H1 (cell line): ENCODE measurements at regions not wholly inside any gene's neighbourhood (a gene's known extent, or its start where the extent isn't known, plus 50 kb on each side); places are given as distances from the start of the nearest gene placed in this dataset.

Experiments used
- CTCF ChIA-PET: fragments of 300-600 bp; sonication (Branson Sonifier 250); formaldehyde crosslinking; loops from one replicate; lab custom pipeline; 2021; ENCODE audit not compliant: partially characterized antibody; lab: Charles Lee
- POLR2A ChIA-PET: fragments of 300-600 bp; sonication (Branson Sonifier 250); formaldehyde crosslinking; loops from one replicate; lab custom pipeline; 2021; ENCODE audit warnings: inconsistent platforms; ENCODE audit not compliant: partially characterized antibody; lab: Charles Lee
- DNase-seq, 2 experiments: peaks; one replicate each; pipeline versions ENCODE4 v3.0.0 to v3.0.0-alpha.2; 2010 to 2022; ENCODE audit warnings: low spot score in 2 of 2, low read depth in 1 of 2, mixed read lengths in 1 of 2
- FAIRE-seq: peaks from 2 replicates; lab custom pipeline; 2011; peaks lifted over from hg19 to GRCh38; lab: Jason Lieb, UNC
- H2AFZ ChIP-seq: 2 replicates; pipeline ENCODE4 v1.8.1; 2012; ENCODE audit warnings: low read length, inconsistent platforms
- H2AK5ac ChIP-seq: 2 replicates; pipeline ENCODE4 v1.6.1; 2013; ENCODE audit warnings: low read depth, low read length
- H2BK120ac ChIP-seq: replicated peaks from 2 replicates; pipeline ENCODE3; 2013; ENCODE audit warnings: low read depth, low read length, inconsistent platforms
- H2BK12ac ChIP-seq: 2 replicates; pipeline ENCODE4 v1.6.1; 2013; ENCODE audit warnings: low read depth, low read length
- H2BK15ac ChIP-seq: 2 replicates; pipeline ENCODE4 v1.6.1; 2013; ENCODE audit warnings: low read length
- H2BK20ac ChIP-seq: 2 replicates; pipeline ENCODE4 v1.6.1; 2013; ENCODE audit warnings: low read length
- H2BK5ac ChIP-seq: 2 replicates; pipeline ENCODE4 v1.6.1; 2013; ENCODE audit warnings: low read depth, low read length
- H3K14ac ChIP-seq: 2 replicates; pipeline ENCODE4 v1.6.1; 2013; ENCODE audit warnings: inconsistent platforms; ENCODE audit not compliant: insufficient read length
- H3K18ac ChIP-seq: 2 replicates; pipeline ENCODE4 v1.6.1; 2013; ENCODE audit warnings: low read length; ENCODE audit errors: extremely low read depth
- H3K23ac ChIP-seq: 2 replicates; pipeline ENCODE4 v1.6.1; 2013; ENCODE audit warnings: inconsistent platforms; ENCODE audit not compliant: insufficient read length
- H3K23me2 ChIP-seq: 2 replicates; pipeline ENCODE4 v1.6.1; 2013; ENCODE audit warnings: low read depth, low read length
- H3K27ac ChIP-seq: 2 replicates; pipeline ENCODE4 v1.6.1; 2011; ENCODE audit warnings: low read depth, low read length, inconsistent platforms
- H3K27me3 ChIP-seq, 4 experiments: replicated peaks in 1 of 4; 1 replicate in 1 of 4; 2 replicates in 3 of 4; pipeline versions ENCODE4 v1.6.1 to v1.8.1; 2011 to 2013; ENCODE audit warnings: low read length in 3 of 4, mild to moderate bottlenecking in 3 of 4, inconsistent platforms in 2 of 4, mixed read lengths in 2 of 4, moderate library complexity in 1 of 4; ENCODE audit not compliant: control insufficient read depth in 3 of 4, insufficient read depth in 3 of 4; ENCODE audit errors: extremely low read depth in 1 of 4
- H3K36me3 ChIP-seq, 4 experiments: 2 replicates each; pipeline versions ENCODE4 v1.6.1 to v1.8.1; 2011 to 2013; ENCODE audit warnings: mild to moderate bottlenecking in 4 of 4, low read length in 3 of 4, moderate library complexity in 2 of 4, control low read depth in 1 of 4, inconsistent platforms in 1 of 4; ENCODE audit not compliant: insufficient read depth in 4 of 4, control insufficient read depth in 2 of 4
- H3K4ac ChIP-seq: replicated peaks from 2 replicates; pipeline ENCODE3; 2013; ENCODE audit warnings: low read length, low read depth, mixed read lengths, inconsistent platforms; ENCODE audit not compliant: insufficient read length
- H3K4me1 ChIP-seq, 4 experiments: replicated peaks in 1 of 4; 1 replicate in 1 of 4; 2 replicates in 3 of 4; pipeline versions ENCODE4 v1.6.1 to v1.8.1; 2011 to 2013; ENCODE audit warnings: low read length in 3 of 4, inconsistent platforms in 2 of 4, mixed read lengths in 1 of 4; ENCODE audit not compliant: insufficient read depth in 4 of 4, control insufficient read depth in 3 of 4
- H3K4me2 ChIP-seq, 2 experiments: 2 replicates each; pipeline versions ENCODE4 v1.6.1 to v1.8.1; 2011 to 2013; ENCODE audit warnings: low read depth in 2 of 2, low read length in 2 of 2, control low read depth in 1 of 2, inconsistent platforms in 1 of 2, mild to moderate bottlenecking in 1 of 2; ENCODE audit not compliant: insufficient read depth in 1 of 2
- H3K4me3 ChIP-seq, 4 experiments: fragments of 200-600, 300-600 bp in 1 of 4; sonication (generic), shearing (Covaris generic), sonication (Bioruptor Twin) in 1 of 4; 2 replicates each; pipeline versions ENCODE4 v1.5.1 to v1.8.1; 2011 to 2016; ENCODE audit warnings: low read length in 4 of 4, low read depth in 3 of 4, control low read depth in 2 of 4, inconsistent platforms in 2 of 4, mild to moderate bottlenecking in 2 of 4, mixed read lengths in 1 of 4, moderate library complexity in 1 of 4; ENCODE audit not compliant: insufficient read depth in 2 of 4; ENCODE audit errors: extremely low read depth in 1 of 4
- H3K56ac ChIP-seq: replicated peaks from 2 replicates; pipeline ENCODE3; 2013; ENCODE audit warnings: low read depth, mild to moderate bottlenecking, mixed read lengths, low read length, inconsistent platforms; ENCODE audit not compliant: insufficient read length
- H3K79me1 ChIP-seq: 2 replicates; pipeline ENCODE4 v1.6.1; 2013; ENCODE audit warnings: low read depth, low read length, control low read depth
- H3K79me2 ChIP-seq, 2 experiments: 2 replicates each; pipeline versions ENCODE4 v1.6.1 to v1.8.1; 2012 to 2013; ENCODE audit warnings: low read length in 2 of 2, mild to moderate bottlenecking in 2 of 2, inconsistent platforms in 1 of 2; ENCODE audit not compliant: insufficient read depth in 2 of 2, control insufficient read depth in 1 of 2
- H3K9ac ChIP-seq, 4 experiments: replicated peaks in 1 of 4; 1 replicate in 1 of 4; 2 replicates in 3 of 4; pipeline versions ENCODE4 v1.6.1 to v1.8.1; 2011 to 2013; ENCODE audit warnings: low read depth in 3 of 4, low read length in 3 of 4, control low read depth in 2 of 4, mild to moderate bottlenecking in 2 of 4, moderate library complexity in 2 of 4, inconsistent platforms in 1 of 4; ENCODE audit errors: extremely low read depth in 1 of 4
- H3K9me3 ChIP-seq, 2 experiments: 2 replicates each; pipeline versions ENCODE4 v1.6.1 to v1.8.1; 2012 to 2013; ENCODE audit warnings: mild to moderate bottlenecking in 2 of 2, moderate library complexity in 2 of 2, control low read depth in 1 of 2, inconsistent platforms in 1 of 2, low read depth in 1 of 2, low read length in 1 of 2, mixed read lengths in 1 of 2; ENCODE audit not compliant: insufficient read depth in 2 of 2
- H4K20me1 ChIP-seq, 2 experiments: replicated peaks in 1 of 2; 2 replicates each; pipeline versions ENCODE3 to v1.8.1; 2011 to 2013; ENCODE audit warnings: inconsistent platforms in 2 of 2, low read length in 2 of 2, mild to moderate bottlenecking in 1 of 2; ENCODE audit not compliant: insufficient read depth in 2 of 2, control insufficient read depth in 1 of 2
- H4K5ac ChIP-seq: 2 replicates; pipeline ENCODE4 v1.6.1; 2013; ENCODE audit warnings: low read length, low read depth, mixed read lengths, inconsistent platforms; ENCODE audit not compliant: insufficient read length
- H4K8ac ChIP-seq: 2 replicates; pipeline ENCODE4 v1.8.0; 2013; ENCODE audit warnings: mild to moderate bottlenecking, moderate library complexity, low read length, inconsistent platforms; ENCODE audit not compliant: insufficient read depth; ENCODE audit errors: extremely low read depth
- H4K91ac ChIP-seq: replicated peaks from 2 replicates; pipeline ENCODE3; 2013; ENCODE audit warnings: low read length, mixed read lengths, inconsistent platforms; ENCODE audit not compliant: insufficient read length
- ATF2 ChIP-seq: IDR thresholded peaks from 2 replicates; pipeline ENCODE4 v1.6.1; 2012; ENCODE audit warnings: low read length, inconsistent platforms
- ATF3 ChIP-seq: IDR thresholded peaks from 2 replicates; pipeline ENCODE4 v1.6.1; 2011; ENCODE audit warnings: low read depth, mild to moderate bottlenecking, low read length; ENCODE audit not compliant: insufficient read depth
- BCL11A ChIP-seq, 2 experiments: IDR thresholded peaks; one replicate each; pipeline ENCODE4 v1.6.1; 2011; ENCODE audit warnings: low read depth in 2 of 2, low read length in 2 of 2, mild to moderate bottlenecking in 2 of 2
- CBX8 ChIP-seq: fragments of 300-800, 300-1000 bp; sonication (generic); IDR thresholded peaks from 2 replicates; pipeline ENCODE4 v1.7.1; 2016; ENCODE audit warnings: low read depth, low read length, borderline replicate concordance
- FOSL1 ChIP-seq: IDR thresholded peaks from 2 replicates; pipeline ENCODE4 v1.6.1; 2011; ENCODE audit warnings: mild to moderate bottlenecking, low read depth, low read length, moderate library complexity; ENCODE audit not compliant: insufficient read depth
- GTF2F1 ChIP-seq: IDR thresholded peaks from 2 replicates; pipeline ENCODE4 v1.6.1; 2012; ENCODE audit warnings: low read depth, low read length, improper control_type of control experiment, borderline replicate concordance
- KDM5A ChIP-seq: fragments of 200-600 bp; IDR thresholded peaks from 2 replicates; pipeline ENCODE4 v1.7.1; 2012; ENCODE audit warnings: mild to moderate bottlenecking, low read length, inconsistent platforms, mixed read lengths
- NRF1 ChIP-seq: IDR thresholded peaks from 2 replicates; pipeline ENCODE4 v1.6.1; 2011; ENCODE audit warnings: mild to moderate bottlenecking, low read depth, low read length, improper control_type of control experiment
- RBBP5 ChIP-seq: IDR thresholded peaks from 2 replicates; pipeline ENCODE4 v1.7.1; 2012; ENCODE audit warnings: low read depth, mild to moderate bottlenecking, inconsistent platforms, low read length, moderate library complexity, borderline replicate concordance
- SIN3A ChIP-seq, 2 experiments: IDR thresholded peaks in 1 of 2; conservative IDR thresholded peaks in 1 of 2; 2 replicates each; pipeline ENCODE4 v1.6.1; 2011 to 2012; ENCODE audit warnings: low read length in 2 of 2, improper control_type of control experiment in 1 of 2, low read depth in 1 of 2, mild to moderate bottlenecking in 1 of 2
- SIX5 ChIP-seq: IDR thresholded peaks from 2 replicates; pipeline ENCODE4 v1.6.1; 2011; ENCODE audit warnings: mild to moderate bottlenecking, low read depth, low read length
- SP2 ChIP-seq: IDR thresholded peaks from 2 replicates; pipeline ENCODE4 v1.6.1; 2012; ENCODE audit warnings: mild to moderate bottlenecking, low read length, inconsistent platforms
- SUZ12 ChIP-seq: fragments of 200-600 bp; sonication (generic); IDR thresholded peaks from 2 replicates; pipeline ENCODE4 v1.6.1; 2012; ENCODE audit warnings: mild to moderate bottlenecking, inconsistent platforms, low read length, moderate library complexity, mixed read lengths
- WGBS, 2 experiments: shearing (Covaris generic) in 1 of 2; methylation state at CpG; one replicate each; pipeline versions ENCODE4 v1.1.6 to v1.1.7; 2013 to 2015; ENCODE audit warnings: low lambda C conversion rate in 2 of 2, mixed read lengths in 2 of 2, inconsistent platforms in 1 of 2, low coverage in 1 of 2, missing lambda C conversion rate in 1 of 2; ENCODE audit not compliant: insufficient replicate concordance in 2 of 2, insufficient coverage in 1 of 2, insufficient read length in 1 of 2; ENCODE audit errors: extremely low coverage in 1 of 2, missing lambda C conversion rate in 1 of 2; 5-methylcytosine and 5-hydroxymethylcytosine counted together

- H3K14ac ChIP-seq: no peak overlapping the region
- ChIA-PET CTCF (interaction anchor here (0.8 kb wide), 1 partner anchor 24 kb away, joined by 3 read pairs; no protein-coding TSS in a partner anchor), POLR2A (no interaction called here)
- H3K56ac ChIP-seq: no peak overlapping the region
- DNase-seq: no peak
- WGBS, 2 experiments: 91% methylated on average over 1 of the region's 1 CpG; no CpG with 5 or more reads in 1 of the 2 experiments
- no peaks in the 10 kb centered on the region for H3K27me3 ChIP-seq
- no peak overlapping the region for H4K5ac ChIP-seq
- no peak overlapping the region for H2BK15ac ChIP-seq
- no peaks in the 10 kb centered on the region for H4K20me1 ChIP-seq
- H3K23me2 ChIP-seq: no peaks in the 10 kb centered on the region
- H2BK20ac ChIP-seq: no peak overlapping the region
- H2BK5ac ChIP-seq: no peak overlapping the region
- H3K79me2 ChIP-seq: no peaks in the 10 kb centered on the region
- no peak overlapping the region for H4K91ac ChIP-seq
- H2AK5ac ChIP-seq: no peak overlapping the region
- no peak overlapping the region for H3K9ac ChIP-seq
- no peaks in the 10 kb centered on the region for H3K9me3 ChIP-seq
- no peaks in the 10 kb centered on the region for H3K36me3 ChIP-seq
- no peaks in the 10 kb centered on the region for H3K79me1 ChIP-seq
- no peak overlapping the region for H3K4ac ChIP-seq
- H3K4me2 ChIP-seq: no peak overlapping the region
- no peak overlapping the region for H2BK12ac ChIP-seq
- no peak overlapping the region for H3K4me3 ChIP-seq
- no peak overlapping the region for H2AFZ ChIP-seq
- no peak overlapping the region for H3K18ac ChIP-seq
- no peak overlapping the region for H2BK120ac ChIP-seq
- no peak for FAIRE-seq
- no peak overlapping the region for H4K8ac ChIP-seq
- no peak overlapping the region for H3K23ac ChIP-seq
- no peaks in the 10 kb centered on the region for H3K4me1 ChIP-seq
- H3K27ac ChIP-seq: no peak overlapping the region
- TF ChIP-seq GTF2F1 (no peak), SUZ12 (no peak), KDM5A (no peak), ATF3 (no peak), FOSL1 (no peak), SP2 (no peak), ATF2 (no peak), RBBP5 (no peak), SIN3A (conservative IDR thresholded peaks at IDR 0.05 in 1 of 2, IDR thresholded peaks at IDR 0.05 in 1 of 2; ENCODE audit: low read depth in 1 of 2, low read length in 2 of 2) (no peak), CBX8 (no peak), SIX5 (no peak), BCL11A (IDR thresholded peaks at IDR 0.05; ENCODE audit: low read depth in 2 of 2, low read length in 2 of 2) (no peak), NRF1 (no peak)
Observed at GRCh38 chr13:86846501-86846900, 824.7 kb upstream of the SLITRK5 start.
